OCI-LY7 (cell line): ENCODE measurements at regions not wholly inside any gene's neighbourhood (a gene's known extent, or its start where the extent isn't known, plus 50 kb on each side); places are given as distances from the start of the nearest gene placed in this dataset.

Source experiments
- EZH2phosphoT487 ChIP-seq: fragments of 200-600 bp; sonication (generic); IDR thresholded peaks from 2 replicates; pipeline ENCODE4 v1.6.1; 2018; ENCODE audit warnings: low read depth, borderline replicate concordance, mild to moderate bottlenecking, mixed run types, antibody characterized with exemption, low read length, moderate library complexity, mixed read lengths
- TF ChIP-seq, protein P1 (sequence below): fragments of 200-600 bp; sonication (generic); conservative IDR thresholded peaks from 2 replicates; pipeline ENCODE4 v1.5.1; 2014; ENCODE audit warnings: mild to moderate bottlenecking, antibody characterized with exemption, low read length, moderate library complexity, mixed read lengths

DNA sequence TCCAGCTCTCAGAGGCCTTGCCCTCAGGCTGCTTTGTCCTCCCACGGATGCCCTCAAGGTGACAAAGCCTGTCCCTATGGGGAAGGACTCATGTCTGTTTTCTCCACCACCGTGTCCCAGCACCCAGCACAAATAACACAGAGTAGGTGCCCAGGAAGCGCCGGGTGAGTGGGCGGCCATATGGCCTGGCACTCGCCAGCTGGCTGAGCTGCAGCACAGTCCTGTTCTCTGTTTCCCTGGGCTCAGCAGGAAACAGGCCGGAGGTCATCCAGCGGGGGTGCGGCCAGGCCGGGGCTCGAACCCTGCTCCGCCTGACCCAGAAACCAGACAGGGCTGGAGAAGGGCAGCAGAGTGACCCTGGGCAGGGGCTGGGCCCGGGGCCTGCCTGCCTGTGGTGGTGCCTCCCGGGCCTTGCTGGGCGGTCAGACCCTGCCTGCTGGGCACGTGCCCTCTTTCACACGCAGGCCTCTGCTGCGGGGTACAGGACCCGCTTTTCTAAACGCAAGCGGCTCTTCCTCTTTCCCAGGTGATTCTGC lies 139.0 kb upstream of the CIBAR2 start:
- TF ChIP-seq, protein P1, sequence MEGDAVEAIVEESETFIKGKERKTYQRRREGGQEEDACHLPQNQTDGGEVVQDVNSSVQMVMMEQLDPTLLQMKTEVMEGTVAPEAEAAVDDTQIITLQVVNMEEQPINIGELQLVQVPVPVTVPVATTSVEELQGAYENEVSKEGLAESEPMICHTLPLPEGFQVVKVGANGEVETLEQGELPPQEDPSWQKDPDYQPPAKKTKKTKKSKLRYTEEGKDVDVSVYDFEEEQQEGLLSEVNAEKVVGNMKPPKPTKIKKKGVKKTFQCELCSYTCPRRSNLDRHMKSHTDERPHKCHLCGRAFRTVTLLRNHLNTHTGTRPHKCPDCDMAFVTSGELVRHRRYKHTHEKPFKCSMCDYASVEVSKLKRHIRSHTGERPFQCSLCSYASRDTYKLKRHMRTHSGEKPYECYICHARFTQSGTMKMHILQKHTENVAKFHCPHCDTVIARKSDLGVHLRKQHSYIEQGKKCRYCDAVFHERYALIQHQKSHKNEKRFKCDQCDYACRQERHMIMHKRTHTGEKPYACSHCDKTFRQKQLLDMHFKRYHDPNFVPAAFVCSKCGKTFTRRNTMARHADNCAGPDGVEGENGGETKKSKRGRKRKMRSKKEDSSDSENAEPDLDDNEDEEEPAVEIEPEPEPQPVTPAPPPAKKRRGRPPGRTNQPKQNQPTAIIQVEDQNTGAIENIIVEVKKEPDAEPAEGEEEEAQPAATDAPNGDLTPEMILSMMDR, result no peak
- no peak for TF ChIP-seq EZH2phosphoT487
